HG03045 (cell line): ENCODE measurements at regions not wholly inside any gene's neighbourhood (a gene's known extent, or its start where the extent isn't known, plus 50 kb on each side); places are given as distances from the start of the nearest gene placed in this dataset.

Experiments
- ATAC-seq: cut with Tn5 transposase; IDR thresholded peaks from one replicate; pipeline ENCODE4 v1.9.1; 2021; ENCODE audit warnings: mild to moderate bottlenecking, moderate library complexity; ENCODE audit not compliant: unreplicated experiment

DNA sequence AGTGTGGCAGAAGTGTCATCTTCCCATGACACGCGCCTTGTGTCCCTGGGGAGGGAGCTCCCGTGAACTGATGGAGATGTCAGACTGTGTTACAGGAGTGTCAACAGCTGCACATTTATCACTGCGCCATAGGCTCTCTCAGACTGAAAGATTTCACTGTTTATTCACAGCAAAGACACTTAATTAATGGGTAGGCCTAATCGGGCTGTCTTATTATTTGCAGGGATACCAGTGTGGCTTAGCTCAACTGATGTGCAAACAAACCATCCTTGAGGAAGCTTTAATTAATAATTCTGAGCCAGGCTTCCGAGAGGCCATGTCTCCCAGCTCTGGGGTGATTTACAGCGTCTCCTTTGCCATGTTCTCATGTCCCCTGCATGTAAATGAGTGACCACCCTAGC is 771.0 kb downstream of the QKI start:
- no peak for ATAC-seq

DNA sequence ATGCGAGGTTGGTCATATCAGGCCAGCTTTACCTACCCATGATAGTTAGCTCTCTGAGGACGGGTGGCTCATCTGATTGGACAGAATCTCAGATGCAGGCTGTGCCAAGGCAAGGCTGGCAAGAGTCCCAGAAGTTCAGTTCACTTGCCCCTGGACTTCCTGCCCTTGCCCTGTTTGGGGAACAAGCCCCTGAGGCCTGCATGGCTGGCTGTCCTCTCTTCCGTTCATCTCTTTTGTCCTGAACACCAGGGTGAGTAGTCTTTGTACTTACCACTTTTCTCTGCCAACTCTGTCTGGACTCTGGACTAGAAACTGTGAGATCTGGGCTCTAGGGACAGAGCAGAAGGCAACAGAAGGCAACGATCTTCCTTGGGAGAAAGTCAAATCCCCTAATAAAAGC is 769.9 kb downstream of the QKI start:
- no peak for ATAC-seq

DNA sequence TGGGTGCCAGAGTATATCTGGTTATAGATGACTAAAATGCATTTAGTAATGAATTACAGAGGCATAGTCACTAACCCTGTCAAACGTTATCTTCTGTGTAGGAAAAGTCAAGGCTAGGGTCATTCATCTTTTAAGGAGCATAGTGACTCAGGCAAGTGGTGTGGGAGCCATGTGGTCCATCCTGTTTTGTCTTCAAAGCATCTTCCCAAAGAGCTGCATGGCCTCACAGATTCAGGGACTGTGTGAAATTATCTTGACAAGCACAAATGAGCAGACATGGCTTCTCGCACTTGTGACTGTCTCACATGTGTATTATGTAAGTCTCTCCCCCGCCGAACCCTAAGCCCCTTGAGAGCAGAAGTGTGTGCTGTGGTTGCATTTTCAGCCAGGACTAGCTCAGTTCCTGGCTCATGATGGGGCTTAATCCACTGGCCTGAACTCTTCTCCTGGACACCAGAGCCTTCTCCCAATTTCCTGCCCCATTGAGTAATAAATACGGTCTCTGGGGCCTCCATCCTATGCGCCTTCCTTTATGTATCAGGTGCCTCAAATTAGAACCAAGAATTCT is 769.1 kb downstream of the QKI start:
- ATAC-seq, result no peak

DNA sequence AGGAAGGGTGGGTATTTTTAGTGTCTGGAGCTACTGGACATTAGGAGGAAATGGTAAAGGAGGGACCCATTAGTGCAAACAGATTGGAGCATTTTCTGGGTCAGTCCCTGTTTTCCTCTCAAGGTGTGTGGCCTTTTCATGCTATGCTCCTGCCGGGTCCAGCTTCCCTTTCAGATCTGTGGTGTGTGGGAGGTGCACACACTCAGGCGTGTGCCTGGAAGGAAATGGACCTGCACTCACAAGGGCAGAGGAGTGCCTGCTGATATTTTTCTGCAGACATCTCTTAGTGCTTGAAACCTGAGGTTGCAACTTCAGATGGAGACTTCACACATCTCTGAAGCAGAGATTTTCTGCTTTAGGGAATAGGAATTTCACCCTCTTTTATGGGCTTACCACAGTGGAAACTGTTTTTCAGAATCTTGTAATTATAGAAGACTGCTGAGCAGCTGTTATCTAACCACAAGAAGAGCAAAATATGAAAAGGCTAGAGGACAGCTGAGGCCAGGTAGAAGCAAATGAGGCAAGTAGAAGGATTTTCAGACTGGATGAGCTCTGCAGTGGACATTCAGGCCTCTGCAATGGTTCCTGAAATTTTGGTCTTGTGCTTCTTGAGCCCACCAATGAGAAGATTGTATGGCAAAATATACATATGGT is 764.3 kb downstream of the QKI start:
- ATAC-seq, result no peak

DNA sequence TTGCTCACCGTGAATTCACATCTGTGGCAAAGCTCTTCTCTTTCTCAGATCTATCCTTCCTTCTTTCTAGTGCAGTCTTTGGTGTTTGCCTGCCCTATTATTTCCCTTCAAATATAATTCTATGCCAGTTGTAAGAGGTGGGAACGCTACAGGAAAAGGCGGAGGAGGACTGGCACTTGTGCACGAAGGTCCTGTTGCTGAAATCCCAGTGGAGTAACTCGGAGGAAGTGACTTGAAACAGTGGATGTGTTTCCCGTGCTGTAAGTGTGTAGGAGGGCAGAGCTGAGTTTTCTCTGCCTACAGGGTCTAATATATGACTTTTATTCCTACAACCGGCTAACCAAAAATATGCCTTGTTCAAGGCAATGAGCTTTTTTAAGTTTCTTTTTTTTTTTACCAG is 754.8 kb downstream of the QKI start:
- ATAC-seq, result no peak

DNA sequence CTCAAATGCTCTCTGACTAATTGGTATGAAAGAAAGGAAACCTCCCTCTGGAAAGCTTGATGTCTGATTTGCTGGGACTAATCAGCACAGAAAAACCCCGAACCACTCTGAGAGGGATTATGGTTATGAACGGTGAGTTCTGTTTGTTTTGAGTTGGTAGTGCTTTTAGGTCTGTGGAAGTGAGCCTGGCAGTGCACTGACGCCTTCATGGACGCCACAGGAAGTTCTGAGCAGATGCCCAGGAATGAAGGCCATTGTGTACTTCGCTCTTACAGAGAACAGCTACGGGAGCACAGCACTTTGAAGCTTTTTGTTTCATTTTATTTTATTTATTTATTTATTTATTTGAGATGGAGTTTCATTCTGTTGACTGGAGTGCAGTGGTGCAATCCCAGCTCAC is 754.1 kb downstream of the QKI start:
- no peak for ATAC-seq

DNA sequence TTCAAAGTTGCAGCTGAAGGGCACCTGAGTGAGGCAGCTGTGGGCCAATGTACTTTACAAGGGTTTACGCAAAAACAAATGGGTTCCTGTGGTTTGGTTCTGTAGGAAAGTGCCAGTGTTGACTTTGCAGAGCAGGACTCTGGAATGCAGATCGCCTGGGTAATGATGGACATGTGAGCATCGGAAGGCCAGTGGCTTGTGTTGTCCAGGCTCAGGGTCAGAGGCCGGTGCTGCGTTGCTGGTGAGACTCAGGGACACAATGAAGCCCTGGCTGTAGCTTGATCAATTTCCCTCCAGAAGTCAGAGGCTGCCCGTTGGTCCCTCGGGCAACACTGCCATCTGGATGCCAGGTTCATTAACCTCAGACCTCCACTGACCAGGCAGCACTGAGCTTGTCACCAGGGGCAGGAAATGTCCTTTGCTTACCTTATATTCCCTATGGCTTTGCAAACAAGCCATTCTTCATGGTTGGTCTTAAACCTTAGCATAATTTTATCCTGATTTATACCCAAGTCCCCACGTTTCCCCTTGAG is 753.4 kb downstream of the QKI start:
- ATAC-seq, result no peak

DNA sequence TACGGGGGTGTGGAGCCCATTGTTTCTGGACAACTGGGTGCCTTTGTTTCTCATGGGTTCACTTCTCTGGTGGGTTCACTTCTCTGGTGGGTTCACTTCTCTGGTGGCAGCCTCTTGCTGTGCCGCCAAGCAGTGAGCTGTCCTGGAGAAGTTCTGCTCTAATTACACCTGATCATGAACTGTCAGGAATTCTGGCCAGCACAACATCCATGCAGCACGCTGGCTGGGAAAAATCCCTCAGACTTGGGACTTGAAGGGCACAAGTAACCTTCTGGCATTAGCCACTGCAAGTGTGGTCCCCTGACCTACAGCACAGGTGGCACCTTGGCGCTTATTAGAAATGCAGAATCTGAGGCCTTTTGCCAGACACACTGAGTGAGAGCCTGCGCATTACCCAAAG is 752.5 kb downstream of the QKI start:
- ATAC-seq, result no peak

DNA sequence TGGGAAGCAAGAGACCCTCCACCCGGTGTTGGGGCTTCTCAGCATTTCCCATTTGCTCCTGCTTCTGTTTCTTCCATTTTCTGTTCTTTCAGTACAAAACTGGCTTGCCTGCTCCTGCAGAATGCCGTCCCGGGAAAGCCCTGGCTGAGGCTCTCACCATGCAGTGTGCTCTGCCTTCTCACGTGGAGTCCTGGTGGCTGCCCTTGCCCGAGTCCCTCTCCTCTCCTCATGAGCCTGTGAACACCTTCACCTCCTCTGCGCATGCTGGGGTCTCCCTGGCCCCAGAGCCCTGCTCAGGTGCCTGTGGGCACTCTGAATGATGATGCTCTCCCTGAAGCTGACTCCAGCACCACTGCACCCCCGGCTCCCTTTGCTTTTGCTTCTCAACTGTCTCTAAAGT is 752.0 kb downstream of the QKI start:
- ATAC-seq, result no peak

DNA sequence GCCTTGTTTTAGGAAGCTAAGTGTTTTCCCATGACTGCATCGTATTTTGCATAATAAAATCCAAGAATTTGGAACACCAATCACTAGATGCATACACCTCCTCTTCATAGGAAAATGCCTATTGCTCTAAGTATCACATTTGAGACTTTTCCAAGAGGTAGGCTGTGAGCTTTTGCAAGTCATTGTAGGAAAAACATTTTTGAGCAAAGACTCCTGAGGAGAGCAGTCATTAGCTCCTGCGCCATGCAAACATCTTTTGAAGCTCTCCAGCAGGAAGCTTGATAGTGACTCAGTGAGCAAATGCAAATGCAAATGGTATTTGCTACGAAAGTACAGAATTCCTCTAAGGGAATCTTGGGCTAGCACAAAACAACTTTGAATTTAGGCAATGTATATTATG is 750.4 kb downstream of the QKI start:
- no peak for ATAC-seq

DNA sequence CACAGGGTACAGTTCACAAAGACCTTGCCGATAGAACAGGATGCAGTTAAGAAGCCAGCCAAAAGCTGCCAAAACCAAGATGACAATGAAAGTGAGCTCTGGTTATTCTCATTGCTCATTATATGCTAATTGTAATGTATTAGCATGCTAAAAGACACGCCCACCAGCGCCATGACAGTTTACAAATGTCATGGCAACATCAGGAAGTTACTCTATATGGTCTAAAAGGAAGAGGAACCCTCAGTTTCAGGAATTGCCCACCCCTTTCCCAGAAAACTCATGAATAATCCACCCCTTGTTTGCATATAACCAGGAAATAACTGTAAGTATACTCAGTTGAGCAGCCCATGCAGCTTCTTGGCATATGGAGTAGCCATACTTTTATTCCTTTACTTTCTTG is 748.7 kb downstream of the QKI start:
- no peak for ATAC-seq

DNA sequence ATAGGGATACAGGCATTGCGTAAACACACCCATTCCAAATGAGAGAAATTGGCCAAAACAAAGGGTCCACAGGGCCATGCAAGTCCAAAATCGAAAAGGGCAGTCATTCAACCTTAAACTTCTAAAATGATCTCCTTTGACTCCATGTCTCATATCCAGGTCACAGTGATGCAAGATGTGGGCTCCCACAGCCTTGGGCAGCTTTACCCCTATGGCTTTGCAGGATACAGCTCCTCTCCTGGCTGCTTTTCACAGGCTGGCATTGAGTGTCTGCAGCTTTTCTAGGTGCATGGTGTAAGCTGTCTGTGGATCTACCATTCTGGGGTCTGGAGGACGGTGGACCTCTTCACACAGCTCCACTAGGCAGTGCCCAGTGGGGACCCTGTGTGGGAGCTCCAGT is 744.5 kb downstream of the QKI start:
- ATAC-seq, result no peak

DNA sequence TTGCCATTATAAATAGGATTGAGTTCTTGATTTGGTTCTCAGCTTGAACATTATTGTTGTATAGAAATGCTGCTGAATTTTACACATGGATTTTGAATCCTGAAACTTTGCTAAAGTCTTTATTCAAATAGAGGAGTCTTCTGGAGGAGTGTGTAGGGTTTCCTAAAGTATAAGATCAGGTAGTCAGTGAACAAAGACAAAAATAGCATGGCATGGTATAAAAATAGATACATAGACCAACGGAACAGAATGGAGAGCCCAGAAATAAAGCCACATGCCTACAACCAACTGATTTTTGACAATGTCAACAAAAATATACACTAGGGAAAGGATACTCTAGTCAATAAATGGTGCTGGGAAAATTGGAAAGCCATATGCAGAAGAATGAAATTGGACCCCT is 740.1 kb downstream of the QKI start:
- ATAC-seq, result no peak

DNA sequence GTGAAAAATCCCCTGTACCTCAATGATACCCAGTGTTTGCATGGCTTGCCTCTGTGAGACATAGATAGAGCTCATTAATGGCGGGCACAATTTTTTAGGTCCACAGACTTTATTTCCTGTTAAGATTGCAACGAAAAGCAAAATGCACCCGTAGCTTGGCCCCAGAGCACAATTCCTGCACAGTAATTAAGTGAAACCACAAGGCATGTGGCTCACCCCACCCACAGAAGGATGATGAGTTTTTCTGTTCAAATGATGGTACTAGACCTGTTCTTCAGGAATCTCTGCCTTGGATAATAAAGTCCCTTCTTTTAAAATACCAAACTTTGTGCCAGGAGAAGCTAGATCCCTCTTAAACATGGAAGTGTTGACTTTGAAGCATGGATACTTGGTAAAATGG is 738.1 kb downstream of the QKI start:
- ATAC-seq, result no peak

DNA sequence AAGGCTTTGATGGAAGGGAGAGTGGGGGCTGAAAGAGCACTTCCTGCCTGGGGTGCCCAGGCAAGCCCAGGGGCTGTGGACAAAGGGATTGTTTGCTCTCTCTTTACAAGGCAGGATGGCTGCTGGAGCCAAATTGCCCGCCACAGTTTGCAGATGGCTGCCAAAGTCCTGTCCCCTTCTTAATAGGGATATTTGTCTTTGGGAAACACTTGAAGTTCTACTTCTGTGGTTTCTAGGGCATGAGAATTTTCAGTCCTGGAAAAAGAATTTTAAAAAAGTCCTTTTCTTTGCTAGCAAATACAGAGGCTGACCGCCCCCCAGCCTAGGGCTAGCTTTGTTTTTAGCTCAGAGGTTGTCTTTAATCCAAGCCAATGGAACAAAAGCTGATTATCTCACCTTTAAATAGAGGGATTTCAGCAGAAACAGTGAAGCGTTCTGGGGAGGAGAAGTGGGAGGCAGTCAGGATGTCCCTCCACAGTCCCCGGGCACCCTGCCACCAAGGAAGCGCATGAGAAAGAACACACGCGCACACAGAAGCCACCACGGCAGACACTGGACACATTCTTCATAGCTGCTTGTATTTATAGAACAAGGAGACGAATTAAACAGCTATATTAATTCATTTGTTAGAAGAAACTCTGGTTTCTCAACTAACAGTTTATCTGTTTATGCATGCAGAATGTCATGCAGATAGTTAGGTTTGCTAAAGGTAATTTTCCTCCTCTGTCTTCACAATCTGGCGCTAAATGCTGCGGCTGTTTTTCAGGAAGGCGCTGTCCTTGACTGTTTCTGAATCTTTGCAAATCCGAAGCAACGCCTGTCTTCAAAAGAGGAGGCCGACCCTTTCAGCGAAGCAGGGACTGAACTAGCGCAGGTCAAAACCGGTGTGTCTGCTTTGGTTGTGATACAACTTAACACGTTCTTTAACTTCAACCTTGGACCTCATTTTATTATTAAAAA is 736.9 kb downstream of the QKI start:
- no peak for ATAC-seq

DNA sequence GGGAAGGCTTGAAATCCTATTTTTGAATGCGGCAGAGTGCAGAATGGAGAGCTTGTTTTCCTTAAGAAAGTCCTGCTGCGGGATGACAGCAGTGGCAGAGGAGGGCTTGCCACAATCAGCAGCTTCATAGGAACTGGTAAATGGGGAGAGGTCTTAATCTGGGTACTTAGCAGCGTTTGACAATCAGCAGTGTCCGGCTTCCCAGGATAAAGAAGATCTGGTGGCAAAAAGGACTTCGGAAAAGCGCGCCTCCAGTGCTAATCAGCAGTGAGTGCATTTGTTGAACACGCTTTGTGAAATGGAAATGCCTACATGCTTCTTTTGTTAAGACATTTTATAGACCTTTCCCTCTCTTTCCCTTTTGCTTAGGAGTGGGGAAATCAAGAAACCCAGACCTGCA is 735.7 kb downstream of the QKI start:
- ATAC-seq, result no peak

DNA sequence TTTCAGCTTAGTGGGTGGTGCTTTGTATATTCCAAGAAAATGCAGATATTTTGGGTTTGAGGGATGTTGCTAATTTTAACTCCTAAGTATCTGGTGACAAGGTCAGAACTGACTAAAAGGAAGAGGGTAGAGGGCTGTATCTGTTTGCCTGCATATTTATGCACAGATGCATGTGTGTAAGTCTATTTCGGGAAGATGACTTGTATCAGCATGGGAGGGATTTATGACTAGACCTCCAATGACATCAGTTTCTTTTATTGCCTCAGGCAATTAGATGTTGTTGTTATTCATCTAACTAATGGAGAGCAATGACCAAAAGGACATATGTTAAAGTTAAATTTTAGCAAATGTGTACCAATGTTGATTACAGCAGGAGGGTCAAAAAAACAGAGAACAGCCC is 734.3 kb downstream of the QKI start:
- no peak for ATAC-seq

DNA sequence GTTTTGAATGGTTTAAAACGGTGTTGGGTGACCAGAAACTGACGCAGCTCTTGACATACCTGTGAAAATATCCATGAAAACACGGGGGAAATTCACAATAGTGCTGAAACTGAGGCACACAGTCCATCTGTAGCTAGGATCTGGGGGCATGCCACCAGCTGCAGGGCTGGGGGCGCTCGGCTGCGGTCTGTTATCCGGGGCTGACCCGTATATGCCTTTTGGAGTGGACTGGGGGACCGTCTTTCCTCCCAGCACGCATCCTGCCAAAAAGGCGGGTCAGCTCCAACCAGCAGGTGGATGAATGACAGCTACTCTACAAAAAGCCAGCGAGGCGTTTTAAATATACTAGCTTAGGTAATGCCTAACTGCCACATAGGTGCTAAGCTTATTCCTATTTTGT is 729.8 kb downstream of the QKI start:
- no peak for ATAC-seq

DNA sequence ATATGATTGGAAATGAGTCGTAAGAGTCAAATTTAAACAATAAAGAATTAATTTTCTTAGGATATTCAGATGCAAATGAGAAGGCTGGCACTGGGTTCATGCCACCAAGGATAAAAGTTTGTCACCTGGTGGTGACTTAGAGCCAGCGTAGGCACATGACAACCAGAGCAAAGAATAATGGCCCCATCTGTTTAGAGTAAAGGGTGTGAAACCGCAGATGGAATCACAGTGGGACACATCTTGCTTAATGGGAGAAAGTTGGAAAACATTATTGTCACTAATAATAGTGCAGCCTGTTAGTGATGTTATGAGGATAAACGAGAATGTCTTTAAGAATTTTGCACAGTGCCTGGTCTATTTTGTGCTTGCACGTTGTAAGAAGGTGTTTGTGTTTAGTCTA is 727.8 kb downstream of the QKI start:
- ATAC-seq, result no peak

DNA sequence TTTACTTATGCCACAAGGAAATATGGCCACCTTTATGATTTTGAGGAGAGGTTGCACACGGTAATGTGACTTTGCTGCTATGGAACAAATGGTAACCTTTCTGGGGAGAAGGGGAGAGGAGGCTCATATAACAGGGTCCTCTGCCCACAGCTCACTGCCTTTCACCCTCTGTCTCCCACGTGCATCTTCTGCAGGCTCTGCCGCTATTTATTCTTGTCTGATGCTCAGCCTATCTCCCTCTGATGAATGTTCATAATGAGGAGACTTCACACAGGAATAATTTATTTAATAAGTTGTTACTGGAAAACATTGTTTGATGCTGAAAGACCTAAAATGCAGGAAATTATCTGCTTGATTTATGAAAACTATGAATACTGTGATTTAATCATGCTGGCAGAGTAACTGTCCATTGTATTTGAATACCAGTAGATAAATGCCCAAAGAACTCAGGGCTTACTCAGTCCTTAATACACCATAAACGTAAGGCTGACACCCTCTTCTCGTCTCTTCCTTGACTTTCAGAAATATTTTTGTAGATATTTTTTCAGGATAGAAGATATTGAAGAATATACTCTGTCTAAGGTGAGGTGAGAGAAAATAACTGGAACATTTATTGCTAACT is 721.1 kb downstream of the QKI start:
- ATAC-seq, result no peak

DNA sequence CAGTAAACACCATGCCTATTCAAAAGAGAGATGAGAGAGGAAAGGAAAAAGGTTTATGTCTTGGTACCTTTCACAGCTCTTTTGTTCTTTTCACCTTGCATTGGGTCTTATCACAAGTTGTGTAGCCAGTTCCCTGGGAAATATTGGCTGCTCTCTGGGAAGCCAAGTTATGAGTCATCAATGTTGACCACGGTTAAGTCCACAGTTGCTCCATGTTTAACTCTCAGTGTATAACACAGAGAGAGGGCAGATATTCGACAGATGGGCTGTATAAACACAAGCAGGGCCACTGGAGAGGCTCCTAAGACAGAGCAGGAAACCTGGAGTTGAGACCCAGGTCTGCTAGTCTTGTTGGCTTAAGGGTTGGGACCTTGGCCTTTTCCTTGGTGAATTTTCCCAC is 718.6 kb downstream of the QKI start:
- ATAC-seq, result no peak
